ENCODE measurements at regions not wholly inside any gene's neighbourhood (a gene's known extent, or its start where the extent isn't known, plus 50 kb on each side); places are given as distances from the start of the nearest gene placed in this dataset.
A peak's percentile ranks its signal among the peaks of the same experiment; 100 is the strongest.

GRCh38 chr7:121810831-121811672 is 61.9 kb upstream of the PTPRZ1 start:
- no peak for DNase-seq (ENCODE audit: low read depth)

- DNase-seq (ENCODE audit: low read depth): no peak
Observed at GRCh38 chr7:121807078-121807477, 65.9 kb upstream of the PTPRZ1 start.

DNA sequence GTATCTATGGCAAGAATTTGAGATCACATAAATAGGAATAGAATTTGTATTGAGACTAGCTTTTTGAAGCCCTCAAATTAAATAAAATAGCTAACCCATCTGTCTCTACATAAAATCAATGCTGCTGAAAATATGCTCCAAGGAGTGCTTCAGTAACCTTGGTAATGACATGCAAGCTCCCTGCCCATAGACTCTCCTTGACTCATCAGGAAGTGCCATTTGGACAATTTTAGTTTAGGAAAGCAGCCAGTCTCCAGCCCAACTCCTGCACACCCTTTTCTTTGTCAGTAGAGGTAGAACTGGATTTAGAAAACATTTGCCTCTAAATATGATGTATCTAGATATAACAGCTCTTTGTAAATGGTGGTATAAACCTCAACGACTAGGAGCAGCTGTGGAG is 69.9 kb upstream of the PTPRZ1 start:
- no peak for DNase-seq (ENCODE audit: low read depth)

- no peak for DNase-seq (ENCODE audit: low read depth)
Observed at GRCh38 chr7:121800916-121801675, 71.9 kb upstream of the PTPRZ1 start.

DNA sequence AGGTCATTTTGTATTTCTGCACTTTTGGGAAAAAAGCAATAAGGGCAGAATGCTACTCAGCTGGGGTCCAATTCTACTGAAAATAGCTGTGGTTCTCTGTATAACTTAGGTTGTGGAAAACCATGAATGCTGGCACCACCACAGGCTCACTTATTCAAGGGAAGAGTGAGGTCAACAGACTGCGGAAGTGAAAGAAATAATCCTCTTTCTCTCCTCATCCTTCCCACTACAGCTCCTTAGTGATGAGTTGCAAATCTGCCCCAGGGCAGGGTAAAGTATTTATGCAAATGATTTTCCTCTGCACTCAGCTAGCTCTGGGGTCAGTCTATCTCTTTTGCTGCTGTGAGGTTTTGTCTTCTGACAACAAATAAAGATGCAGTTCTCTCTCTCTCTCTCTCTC is 74.1 kb upstream of the PTPRZ1 start:
- no peak for DNase-seq (ENCODE audit: low read depth)

DNA sequence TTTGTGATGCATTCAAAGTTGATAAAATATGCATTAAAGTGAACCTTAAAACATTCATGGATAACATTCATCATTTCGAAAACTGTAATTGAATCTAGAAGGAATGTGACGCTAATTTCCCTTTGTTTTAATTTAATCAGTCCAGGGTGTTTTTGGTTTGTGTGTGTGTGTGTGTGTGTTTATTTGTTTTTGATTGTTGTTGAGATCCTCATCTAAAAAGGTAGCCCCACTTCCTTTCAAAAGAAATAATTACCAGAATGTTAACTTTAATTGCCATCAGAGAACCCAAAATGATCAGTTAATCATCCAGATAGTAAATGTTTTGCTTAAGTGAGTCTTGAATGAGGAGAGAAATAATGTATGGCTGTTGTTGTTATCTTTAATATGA is 74.5 kb upstream of the PTPRZ1 start:
- no peak for DNase-seq (ENCODE audit: low read depth)

GRCh38 chr7:121797657-121798452 is 75.1 kb upstream of the PTPRZ1 start:
- DNase-seq (ENCODE audit: low read depth): no peak

GRCh38 chr7:121796936-121797656 is 75.9 kb upstream of the PTPRZ1 start:
- DNase-seq (ENCODE audit: low read depth): no peak

- no peak for DNase-seq (ENCODE audit: low read depth)
Observed at GRCh38 chr7:121796381-121796780, 76.6 kb upstream of the PTPRZ1 start.

DNA sequence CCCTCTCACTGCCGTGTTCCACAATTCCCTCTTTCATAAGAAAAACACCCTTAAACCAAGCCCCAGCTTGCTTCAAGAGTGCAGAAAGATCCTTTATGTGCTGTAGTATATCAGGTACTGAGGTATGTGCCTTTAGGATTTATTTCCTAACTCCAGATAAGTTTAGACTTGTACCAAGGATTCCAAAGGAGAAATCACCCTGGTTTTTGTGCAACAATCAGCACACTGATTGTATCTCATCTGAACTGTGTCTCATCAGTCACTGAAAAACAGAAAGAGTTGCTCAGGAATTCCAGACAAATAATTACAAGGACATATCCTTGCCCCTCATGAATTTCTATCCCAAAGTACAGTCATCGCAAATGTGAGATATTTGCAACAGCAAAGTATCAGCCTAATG is 77.2 kb upstream of the PTPRZ1 start:
- DNase-seq (ENCODE audit: low read depth): no peak

DNA sequence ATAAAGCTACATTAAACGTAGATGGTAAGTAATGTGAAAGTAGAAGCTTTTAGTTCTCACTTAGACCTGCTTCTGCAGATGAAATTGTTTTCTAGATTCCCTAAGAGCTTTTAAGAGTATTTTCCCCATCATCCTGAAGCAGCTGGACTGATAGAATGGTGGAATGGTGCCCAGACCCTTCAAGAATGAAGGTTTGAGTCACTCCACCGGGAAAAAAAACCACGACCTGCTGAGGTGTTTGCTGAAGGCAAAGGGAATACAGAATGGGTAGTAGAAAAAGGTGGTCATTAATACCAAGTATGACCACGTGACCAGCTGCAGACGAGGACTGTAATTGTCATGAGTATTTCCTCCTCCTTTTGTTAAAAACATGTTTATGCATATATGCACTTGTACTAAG is 79.2 kb upstream of the PTPRZ1 start:
- no peak for DNase-seq (ENCODE audit: low read depth)

DNA sequence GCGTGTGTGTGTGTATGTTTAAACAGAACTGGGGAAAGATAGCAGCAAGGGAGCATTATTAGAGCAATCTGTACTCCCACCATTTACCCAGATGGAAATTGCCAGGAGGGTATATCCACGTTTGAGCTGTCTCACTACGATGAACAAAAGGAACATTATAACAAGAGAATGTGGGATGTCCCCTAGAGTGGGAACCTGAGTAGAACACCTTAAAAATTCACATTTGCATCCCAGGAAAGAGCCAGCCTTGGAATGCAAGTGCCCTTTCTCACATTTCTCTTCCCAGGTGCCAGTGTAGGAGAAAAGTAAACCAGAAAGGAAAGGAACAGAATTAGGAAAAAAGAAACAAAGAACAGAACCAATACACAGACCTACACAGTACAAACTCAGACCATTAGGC is 95.3 kb upstream of the PTPRZ1 start:
- no peak for DNase-seq (ENCODE audit: low read depth)

DNA sequence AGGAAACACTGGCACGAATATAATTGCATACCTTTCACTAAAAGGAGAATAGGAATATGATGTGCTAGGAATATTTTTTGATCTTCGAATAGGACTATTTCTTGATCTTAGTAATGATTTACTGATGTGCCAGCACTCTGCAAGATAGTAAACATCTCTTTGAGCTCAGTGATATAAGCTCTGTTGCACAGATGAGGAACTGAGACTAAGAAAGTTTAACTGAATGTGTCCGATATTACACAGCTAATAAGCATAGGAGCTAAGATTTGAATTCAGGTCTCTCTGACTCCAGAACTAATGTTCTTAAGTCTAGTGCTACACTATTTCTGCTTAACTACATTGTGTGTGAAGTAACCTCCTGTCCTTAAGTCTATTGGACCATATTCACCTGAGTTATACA is 98.4 kb upstream of the PTPRZ1 start:
- DNase-seq (ENCODE audit: low read depth): no peak

DNA sequence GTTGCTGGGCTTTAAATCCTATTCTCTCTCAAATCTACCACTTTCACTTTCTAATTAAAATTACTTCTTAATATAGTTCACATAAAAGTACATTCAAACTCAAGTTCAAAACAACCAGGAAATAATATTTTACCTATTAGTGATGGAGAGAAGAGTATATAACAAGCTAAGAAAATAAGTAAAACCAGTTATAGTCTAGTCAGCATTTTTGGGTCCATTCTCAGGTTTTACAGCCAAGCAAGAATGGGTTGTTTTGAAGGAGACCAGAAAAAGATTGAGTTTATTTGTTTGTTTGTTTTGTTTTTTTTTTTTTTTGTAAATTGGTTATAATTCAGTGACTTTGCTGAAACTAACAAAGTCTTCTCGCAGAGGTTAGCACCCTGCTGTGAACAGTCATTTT is 106.3 kb upstream of the PTPRZ1 start:
- DNase-seq (ENCODE audit: low read depth): no peak

GRCh38 chr7:121761399-121761798 is 111.6 kb upstream of the PTPRZ1 start:
- no peak for DNase-seq (ENCODE audit: low read depth)

- DNase-seq (ENCODE audit: low read depth): no peak
Observed at GRCh38 chr7:121755818-121756552, 117.0 kb upstream of the PTPRZ1 start.

GRCh38 chr7:121755286-121755685 is 117.7 kb upstream of the PTPRZ1 start:
- DNase-seq (ENCODE audit: low read depth): no peak

DNA sequence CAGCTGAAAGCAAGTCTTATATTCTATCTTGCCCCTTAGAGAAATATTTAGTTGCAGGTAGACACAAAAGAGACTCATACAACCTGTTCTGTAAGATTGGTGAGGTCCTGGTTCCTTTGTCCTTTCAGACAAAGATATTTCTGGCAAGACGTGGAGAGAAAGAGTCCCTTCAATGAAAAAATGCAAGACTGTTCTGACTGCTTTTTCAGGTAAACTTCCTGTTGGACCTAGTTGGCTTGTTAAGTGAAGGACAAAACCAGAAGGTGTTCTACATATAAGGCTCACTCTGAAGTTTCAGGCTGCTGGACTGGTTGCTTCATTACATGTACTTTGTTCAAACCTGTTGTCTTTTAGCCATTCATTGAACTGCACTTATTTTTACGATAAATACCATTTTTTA is 119.0 kb upstream of the PTPRZ1 start:
- no peak for DNase-seq (ENCODE audit: low read depth)

GRCh38 chr7:121752706-121753105 is 120.3 kb upstream of the PTPRZ1 start:
- peak; percentile 10 for DNase-seq (ENCODE audit: low read depth)

GRCh38 chr7:121748546-121748945 is 124.4 kb upstream of the PTPRZ1 start:
- no peak for DNase-seq (ENCODE audit: low read depth)

DNA sequence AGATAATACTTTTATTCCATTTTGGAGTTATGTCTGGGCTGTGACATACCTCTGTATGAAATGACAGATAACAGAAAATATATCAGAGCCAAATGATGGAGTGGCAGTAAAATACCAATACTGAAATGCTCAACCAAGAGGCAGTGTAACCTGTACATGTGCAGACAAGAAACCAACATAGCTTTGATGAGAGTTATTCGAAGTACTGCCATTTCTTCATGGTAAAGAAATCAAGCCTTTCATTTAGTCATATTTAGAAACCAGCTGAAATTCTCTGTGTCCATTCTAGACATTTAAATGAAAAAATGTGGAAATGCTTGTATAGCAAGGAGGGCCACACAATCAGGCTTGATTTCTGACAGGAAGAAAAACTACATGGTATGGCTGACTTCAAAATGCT is 127.1 kb upstream of the PTPRZ1 start:
- DNase-seq (ENCODE audit: low read depth): no peak

Data from fibroblast of the conjunctiva (primary cell).